GM19043 (cell line): ENCODE measurements at regions not wholly inside any gene's neighbourhood (a gene's known extent, or its start where the extent isn't known, plus 50 kb on each side); places are given as distances from the start of the nearest gene placed in this dataset.

ENCODE experiments used
- ATAC-seq: cut with Tn5 transposase; IDR thresholded peaks from one replicate; pipeline ENCODE4 v1.9.1; 2021; ENCODE audit warnings: low read depth; ENCODE audit not compliant: unreplicated experiment

DNA sequence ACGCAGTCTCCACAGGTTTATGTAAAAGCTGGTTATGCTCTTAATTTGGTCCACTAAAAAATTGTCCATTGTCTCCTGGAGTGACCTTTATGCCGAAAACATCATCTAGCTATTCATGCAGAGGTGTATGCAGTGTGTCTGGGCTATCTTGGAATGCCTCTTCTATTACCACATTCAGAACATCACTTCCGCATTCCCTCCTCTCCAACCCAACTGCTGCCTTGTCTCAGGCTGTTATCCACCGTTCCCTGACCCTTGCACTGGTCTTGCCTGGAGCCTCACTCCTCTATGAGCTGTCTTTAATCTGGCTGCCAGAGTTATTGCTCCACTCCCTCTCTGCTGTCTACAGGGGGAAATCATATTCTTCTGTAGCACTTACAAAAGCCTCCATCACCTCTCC, 214.1 kb upstream of the ANKRD55 start:
- no peak for ATAC-seq

DNA sequence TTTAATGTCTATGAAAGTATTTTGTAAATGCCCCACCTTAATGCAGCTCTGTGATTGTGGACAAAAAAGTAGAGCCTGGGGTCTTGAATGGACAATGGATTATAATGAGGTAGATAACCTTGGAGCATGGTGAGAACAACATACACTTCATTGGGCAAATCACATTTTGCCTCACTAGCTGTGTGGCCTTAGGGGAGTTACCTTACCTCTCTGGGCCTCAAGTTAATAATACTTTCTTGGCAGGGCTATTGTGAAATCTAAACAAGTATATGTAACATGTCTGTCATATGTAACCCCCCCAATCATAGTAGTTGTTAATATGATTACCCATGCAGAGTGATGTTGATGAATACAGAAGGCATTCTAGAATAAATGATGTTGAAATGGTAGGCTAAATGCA, 213.6 kb upstream of the ANKRD55 start:
- no peak for ATAC-seq

DNA sequence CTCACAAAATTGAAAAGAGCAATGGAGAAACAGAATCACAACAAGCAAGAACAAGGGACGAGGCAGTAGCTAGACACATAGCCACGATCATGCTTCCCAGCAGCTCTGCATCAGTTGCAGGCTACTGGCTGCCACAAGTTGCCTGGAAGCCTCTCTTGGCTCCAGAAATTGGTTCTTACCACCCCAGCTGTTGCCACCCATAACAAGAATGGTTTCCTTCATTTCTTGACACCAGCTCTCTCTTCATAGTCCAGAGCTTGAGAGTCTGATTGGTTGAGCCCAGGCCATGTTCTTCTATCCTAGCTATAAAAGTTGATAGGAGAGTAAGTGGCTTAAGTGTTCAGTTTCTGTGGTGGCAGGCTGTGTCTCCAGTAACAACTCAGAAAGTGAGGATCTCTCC, 210.7 kb upstream of the ANKRD55 start:
- ATAC-seq, result no peak

DNA sequence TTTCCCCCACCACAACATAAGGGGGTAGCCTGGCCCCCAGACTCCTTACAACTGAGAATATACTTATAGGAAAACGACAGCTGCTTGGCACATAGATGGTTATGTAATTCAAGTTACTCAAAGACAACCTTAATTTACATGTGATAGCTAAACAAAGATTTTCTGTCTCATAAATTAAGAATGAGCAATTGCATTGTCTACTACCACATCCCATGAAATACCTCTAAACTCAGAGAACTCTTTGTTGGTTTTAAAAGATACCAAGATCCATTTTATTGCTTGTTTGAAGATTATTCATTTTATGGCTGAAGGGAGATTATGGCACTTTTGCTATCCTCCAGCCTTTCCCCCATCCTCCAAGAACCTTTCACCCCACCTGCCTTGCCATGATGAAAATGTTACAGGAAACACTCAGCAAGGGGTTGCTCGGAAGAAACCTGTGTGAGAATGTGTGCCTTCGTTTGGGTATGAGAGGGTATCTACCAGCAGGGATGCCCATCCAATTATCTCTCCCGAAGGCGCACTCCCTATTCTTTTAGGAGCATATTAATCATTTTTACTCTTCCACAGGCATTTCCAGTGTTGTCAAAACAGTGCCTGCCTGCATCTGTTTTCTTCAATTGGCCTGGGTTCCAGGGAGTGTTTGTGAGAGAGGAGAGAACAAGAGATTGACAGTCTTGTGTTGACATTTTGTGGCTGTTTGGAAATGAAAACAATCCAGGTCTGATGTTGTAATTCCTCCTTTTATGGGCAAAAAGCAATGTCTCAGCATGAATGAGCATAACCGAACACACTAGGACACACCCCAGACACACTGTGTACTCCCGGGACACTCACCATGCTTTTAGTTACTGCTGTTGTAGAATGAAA, 208.0 kb upstream of the ANKRD55 start:
- ATAC-seq, result no peak

DNA sequence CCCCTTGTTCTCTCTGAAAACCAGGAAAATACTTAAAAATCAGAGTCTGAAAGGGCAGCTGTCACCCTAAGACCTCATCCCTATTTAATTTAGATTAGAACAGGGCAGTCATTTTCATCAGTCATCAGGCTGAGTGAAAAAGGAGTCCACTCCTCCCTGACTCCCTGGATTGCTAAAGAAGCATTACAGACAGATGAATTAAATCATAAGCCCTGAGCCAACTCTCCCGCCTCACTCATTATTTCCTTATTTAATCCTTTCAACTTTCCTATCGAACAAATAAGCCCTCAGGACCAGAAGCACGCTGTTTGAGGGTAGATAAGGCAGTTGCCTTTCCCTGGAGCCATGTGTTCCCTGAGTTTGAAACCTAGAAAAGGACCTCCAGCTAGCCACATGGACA, 201.9 kb upstream of the ANKRD55 start:
- ATAC-seq, result no peak

DNA sequence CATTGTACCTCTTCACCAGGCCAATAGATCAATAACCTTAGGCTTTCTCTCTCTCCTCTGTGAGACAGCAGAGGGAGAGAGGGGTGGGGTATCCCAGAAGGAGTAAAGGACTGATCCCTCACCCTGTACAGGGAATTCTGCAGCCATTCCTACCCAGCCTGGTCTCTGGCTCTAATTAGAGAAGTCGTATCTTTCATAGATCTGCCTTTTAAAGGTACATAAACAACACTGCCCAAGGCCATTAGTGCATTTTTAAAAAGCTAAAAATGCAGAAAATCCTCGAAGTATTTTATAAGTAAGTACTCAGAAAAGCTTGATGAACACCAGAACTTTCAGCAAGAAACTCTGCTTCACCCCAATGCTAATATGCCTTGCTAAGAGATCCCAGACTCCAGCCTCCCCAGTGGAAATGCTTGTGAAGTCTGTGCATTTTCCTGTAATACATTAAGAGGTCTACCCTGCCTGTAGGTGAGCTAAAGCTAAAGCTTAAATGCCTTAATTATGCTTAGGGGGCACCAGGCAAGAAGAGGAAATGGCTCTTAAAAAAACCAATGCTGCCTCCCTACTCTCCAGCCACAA, 200.0 kb upstream of the ANKRD55 start:
- no peak for ATAC-seq

DNA sequence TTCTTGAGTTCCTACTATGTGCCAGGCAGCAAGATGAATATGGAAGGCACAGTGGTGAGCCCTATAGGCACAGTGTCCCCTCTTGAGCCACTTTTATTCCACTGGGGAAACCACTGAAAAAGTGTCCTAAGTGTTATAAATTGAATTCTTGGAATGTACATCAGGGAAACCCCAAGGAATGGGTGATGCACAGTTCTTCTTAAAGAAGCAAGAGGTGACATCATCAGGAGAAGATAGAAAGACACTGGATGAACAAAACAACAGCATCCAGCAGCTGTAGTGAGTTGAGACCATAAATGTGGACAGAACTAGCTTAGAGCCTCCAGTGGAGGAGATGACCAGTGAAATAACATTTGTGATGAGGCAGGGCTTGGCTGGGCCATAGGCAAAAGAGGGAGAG, 199.2 kb upstream of the ANKRD55 start:
- ATAC-seq, result no peak

DNA sequence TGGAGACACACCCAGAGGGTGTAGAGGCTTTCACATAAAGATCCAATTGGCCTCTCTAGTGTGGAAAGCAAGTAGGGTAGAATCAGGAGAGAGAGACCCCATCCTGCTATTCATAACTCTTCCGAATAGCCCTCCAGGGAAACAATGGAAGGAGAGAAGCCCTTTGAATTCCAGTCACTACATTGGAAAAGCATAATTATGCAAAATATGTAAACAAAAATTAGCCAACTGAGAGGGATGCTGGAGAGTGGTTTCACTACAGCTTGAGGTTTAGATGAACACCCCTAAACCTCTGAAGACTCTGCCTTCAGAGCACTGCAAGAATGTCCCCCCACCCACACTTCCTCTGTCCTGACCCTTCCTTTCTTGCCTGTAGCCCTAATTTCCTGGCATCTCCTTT, 197.3 kb upstream of the ANKRD55 start:
- no peak for ATAC-seq

DNA sequence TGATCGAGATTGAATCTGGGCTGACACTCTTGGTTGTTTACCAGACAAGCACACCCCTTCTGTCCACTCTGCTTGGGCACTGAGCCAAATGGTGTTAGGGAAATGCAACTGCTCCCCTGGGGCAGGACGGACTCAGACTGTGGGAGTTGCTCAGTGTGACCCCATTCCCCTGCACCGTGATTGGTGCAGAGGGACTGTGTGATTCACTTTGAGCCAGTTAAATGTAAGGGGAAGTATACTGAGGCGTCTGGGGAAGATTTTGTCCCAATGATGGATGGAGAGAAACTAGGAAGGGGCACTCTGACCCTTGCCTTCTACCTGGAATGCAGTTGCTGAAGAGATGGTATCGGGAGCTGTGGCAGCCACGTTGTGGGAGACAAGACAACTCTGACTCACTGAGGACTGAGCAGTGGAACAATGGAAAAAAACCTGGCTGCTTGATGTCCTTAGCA, 196.0 kb upstream of the ANKRD55 start:
- ATAC-seq, result no peak

DNA sequence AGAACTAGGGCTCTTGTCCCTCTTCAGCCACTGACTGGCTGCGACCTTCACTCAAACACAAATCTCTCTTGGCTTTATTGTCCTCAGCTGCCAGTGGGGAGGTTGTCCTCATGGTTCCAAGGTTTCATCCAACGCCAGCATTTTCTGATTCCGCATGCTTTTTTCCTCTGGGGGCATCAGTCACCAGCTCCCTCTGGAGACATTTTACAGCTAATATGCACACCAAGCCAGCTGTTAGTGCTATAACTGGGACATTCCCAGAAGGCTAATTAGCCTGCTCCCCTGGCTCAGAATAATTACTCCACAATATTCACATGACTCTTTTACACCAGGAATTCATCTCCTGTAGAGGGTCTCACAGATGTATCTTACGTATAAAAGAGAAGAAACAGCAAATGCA, 193.6 kb upstream of the ANKRD55 start:
- ATAC-seq, result no peak

DNA sequence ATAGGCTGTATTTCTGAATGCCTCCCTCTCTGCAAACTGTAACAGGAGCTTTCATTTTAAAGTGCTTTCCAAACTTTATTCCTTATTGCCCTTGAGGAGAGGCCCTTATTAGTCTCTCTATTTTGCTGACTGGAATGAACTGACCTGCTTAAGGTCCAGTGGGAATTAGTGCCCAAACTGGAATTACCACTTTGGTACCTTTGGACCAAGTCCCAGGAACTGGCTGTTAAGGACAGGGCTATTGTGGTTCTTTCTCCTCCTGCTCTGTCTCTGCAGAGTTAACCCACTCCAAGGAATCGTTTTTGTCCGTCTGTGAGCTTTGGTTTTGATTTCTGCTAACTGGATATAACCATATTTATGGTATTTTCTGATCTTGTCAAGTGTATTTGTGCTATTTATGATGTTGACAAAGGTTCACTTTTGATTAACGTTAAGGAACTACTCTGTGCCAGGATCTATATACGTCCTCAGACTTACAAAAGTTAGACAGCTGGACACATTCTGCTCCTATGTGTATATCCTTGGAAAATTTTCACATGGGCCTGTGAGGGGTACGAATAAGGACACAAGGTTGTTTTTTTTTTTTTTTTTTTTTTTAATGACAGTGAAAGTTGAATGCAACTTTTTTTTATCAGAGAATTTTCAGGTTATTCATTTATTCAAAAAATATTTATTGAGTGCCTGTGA, 189.1 kb upstream of the ANKRD55 start:
- no peak for ATAC-seq

DNA sequence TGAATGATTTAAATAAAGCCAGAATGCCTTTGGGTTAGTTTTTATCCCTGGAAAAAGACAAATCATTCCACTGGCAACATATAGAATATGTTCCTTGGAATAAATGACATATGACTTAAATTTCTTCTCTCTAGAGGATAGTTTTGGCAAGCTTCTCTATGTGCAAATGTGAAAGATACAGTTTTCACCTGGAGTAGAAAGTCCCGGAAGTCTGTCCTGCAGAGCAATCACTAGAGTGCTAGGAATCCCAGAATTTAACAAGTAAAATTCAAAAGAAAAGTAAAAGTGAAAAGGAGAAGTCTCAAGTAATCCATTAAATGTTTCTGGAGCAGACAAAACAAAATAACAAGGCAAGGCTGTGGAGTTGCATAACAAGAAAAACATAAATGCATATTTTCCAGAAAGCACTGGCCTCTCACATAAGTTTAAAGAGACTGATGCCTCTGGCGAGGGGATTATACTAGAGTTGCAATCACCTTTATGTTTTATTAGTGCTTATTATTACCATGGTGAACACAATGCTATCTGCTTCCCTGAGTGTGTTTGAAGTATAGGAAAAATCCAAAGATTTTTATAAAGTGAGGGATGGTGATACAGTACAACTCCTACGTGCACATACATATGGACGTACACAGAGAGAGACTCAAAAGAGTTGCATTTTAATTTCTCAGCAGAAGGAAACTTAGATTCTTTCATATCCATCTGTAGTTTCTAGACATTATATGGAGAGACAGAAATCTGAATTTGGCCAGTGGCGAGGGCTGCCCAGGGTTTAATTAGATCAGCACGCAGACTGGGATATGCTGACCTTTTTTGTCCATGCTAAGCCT, 188.3 kb upstream of the ANKRD55 start:
- no peak for ATAC-seq

DNA sequence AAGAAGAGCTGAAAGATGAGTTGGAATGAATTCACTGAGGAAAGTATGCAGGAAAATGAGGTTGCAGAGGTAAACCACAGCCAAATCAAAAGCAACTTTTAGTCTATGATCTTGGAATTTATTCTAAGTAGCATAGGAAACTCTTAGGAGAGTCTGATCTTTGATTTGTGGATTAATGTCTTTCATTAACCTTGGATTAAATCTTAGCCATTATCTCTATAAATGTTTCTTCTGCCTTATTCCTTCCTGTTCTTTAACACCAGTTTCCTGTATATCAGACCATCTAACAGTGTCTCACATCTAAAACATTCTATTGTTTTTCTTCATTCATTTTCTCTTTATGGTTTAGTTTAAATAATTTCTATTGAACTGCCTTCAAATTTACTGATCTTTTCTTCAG, 187.2 kb upstream of the ANKRD55 start:
- ATAC-seq, result no peak

DNA sequence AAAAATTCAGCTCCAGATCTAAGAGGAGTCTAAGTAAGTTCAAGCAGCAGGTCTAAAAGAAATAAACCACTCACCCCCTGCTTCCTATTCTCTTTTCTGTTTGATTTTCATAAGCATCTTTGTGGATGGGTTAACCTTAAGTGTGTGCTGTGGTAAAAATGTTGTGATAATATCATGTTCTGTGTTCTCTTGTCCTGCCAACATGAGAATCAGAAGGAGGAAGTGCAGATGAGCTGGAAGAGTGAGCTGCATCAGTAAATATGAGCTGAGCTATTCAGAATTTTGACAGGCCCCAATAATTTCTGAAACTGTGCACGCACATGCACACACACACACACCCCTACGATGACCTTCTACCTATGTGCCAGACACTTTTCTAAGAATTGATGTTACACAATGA, 186.5 kb upstream of the ANKRD55 start:
- no peak for ATAC-seq

DNA sequence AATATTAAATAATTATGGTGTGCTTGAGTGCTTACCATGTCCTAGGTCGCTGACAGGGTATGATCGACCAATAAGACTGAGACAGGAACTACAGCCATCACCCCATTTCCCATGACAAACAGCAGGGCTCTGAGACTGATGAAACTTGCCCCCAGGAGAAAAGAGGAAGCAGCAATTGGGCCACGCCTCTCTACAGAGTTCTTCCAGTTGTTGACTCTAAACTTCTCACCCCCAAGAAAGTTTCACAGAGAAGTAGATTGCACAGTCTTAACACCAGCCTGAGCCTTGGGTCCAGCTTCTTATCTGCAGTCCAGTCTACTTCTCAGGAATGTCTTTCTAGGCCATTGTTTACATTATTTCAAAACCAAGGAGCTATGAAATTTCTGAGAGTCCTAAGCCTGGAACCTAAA, 182.2 kb upstream of the ANKRD55 start:
- peak; percentile 81 for ATAC-seq

DNA sequence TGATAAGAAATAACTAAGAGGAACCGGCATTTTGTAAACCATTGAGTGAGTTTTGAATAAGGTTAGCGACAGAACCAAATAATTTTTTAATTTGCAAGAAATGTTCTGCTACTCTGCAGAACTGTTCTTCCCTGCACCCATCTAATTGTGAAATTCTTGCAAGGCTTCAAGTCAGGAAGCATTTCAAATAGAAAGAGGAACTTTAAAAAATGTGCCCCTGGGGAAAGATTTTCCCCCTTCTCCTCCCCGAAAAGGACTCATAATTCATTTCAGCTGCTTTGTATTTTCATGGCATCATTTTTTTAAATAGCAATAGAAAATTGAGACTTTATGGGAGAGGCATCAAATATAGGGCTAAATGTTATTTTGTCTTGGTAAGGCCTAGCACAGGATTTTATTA, 180.9 kb upstream of the ANKRD55 start:
- ATAC-seq, result no peak

DNA sequence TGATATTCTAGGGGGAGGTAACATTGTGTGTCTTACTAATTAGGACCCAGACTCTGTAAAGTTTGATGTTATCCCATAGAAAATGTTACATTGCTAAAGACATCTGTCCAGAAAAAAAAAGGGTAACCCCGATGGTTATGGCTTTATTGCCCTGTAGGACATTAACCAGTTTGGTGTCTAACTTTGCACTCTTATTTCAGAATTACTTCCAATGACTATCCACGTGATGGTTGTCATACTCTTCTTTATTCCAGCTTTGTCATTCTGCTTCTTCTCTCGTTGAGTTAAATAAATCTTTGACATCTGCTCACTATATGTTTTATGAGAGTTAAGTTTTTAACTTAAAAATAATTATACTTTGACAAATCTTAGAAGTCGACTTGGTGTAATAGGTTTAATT, 180.4 kb upstream of the ANKRD55 start:
- ATAC-seq, result no peak

DNA sequence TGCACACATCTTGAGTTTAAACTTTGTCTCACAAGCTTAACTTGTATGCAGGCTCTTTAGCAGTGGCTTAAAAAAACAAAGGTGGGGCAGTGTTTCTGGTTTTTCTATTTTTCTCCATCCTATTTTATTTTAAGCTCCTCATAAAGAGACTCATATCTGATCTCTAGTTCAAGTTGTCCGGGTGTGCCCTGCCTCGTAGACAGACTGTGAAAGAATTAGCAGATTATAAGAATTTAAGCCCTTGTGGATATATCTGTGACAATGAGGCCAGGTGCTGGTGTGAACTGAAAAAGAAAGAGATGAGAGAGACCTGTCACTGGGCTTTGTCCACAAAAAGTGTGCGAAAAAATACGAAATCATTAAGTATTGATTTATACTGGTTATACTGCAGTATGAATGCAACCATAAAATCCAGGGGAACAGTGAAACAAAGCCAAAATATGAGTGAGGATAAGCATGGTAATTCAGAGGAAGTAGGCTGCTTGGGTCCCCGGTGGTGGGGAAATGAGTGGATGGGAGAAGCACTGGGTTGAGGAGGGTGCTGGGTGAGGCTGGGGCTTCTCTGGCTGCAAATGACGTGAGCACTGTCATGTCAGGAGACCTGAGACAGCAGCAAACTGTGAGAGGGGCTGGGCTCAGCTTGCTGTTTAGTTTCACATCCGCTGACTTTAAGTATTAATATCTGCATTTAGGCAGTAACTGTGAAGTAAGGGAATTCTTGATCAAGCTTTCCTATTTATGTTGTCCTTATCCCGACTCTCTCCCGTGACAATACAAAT, 179.7 kb upstream of the ANKRD55 start:
- peak; percentile 86 for ATAC-seq

DNA sequence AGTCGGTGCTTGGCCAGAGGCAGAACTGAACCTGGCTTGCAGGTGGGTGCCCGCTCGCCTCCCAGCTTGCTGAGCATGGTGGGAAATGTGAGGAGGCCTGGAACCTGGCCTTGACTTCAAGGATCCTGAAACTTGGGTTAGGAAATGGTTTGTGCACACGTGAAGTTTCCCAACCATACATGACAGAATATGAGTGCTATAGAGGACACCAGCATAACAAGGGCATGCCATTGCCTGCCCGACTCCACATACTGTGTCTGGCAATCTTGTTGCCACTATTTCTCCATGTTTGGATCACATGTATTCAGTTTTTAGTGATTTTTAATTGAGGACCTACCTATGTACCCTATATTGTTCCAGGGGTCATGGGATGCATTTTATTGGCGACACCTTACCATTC, 177.6 kb upstream of the ANKRD55 start:
- no peak for ATAC-seq
